ENCODE measurements at regions not wholly inside any gene's neighbourhood (a gene's known extent, or its start where the extent isn't known, plus 50 kb on each side); places are given as distances from the start of the nearest gene placed in this dataset.

DNA sequence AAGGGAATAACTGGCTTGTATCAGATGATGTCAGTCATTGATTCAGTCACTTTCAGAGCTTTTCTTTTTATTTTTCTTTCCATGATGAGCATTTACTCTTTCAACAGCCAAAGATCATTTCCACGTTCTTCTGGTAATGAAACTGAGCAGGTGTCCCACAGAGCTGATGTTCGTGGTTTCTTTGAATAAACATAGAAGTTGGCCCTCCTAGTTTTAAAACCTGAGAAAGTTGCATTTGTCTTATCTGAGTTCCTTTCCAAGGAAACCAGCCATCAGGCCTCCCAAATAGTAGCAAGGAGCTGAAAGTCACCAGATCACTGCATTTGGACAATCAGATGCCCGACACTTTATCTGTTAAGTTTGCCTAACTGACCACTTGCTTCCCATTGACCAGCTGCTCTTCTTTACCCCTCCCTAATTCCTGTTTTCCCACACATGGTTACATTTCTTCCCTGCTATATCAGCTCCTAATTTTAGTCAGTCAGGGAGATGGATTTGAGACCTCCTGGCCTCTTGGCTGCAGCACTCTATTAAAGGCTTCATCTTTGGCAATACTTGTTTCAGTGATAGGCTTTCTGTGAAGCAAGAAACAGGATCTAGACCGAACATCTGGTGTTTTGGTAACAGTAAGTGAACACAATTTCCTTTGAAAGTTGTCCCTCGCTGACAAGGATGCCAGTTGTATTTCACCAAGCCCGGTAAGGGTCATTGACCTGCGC is 420.8 kb downstream of the CHSY3 start:
- no peaks in the 10 kb centered on the region for H3K79me1 ChIP-seq (ENCODE audit: low read depth, low read length)
- TF ChIP-seq RFX5 (IDR thresholded peaks at IDR 0.05; ENCODE audit: borderline replicate concordance, low read depth, low read length) (no peak), CBX5 (IDR thresholded peaks at IDR 0.05; ENCODE audit: low read depth, low read length) (no peak), ASH2L (IDR thresholded peaks at IDR 0.05; ENCODE audit: low read length) (no peak), CEBPB (IDR thresholded peaks at IDR 0.05; ENCODE audit: low read depth, low read length) (no peak), GTF2F1 (IDR thresholded peaks at IDR 0.05; ENCODE audit: borderline replicate concordance, low read depth, low read length) (no peak), NRF1 (IDR thresholded peaks at IDR 0.05; ENCODE audit: low read depth, low read length) (no peak), HDAC2 (IDR thresholded peaks at IDR 0.05; ENCODE audit: borderline replicate concordance in 1 of 2, low read depth in 2 of 2, low read length in 2 of 2) (no peak), SAP30 (IDR thresholded peaks at IDR 0.05; ENCODE audit: insufficient read depth, insufficient replicate concordance, low read length) (no peak), KDM4A (IDR thresholded peaks at IDR 0.05; ENCODE audit: low read depth, low read length, severe bottlenecking) (no peak), GABPA (IDR thresholded peaks at IDR 0.05; ENCODE audit: borderline replicate concordance, insufficient read depth, low read length) (no peak), TAF7 (optimal IDR thresholded peaks at IDR 0.05; ENCODE audit: borderline replicate concordance, low read depth, low read length) (no peak)
- TF ChIP-seq, protein P1, sequence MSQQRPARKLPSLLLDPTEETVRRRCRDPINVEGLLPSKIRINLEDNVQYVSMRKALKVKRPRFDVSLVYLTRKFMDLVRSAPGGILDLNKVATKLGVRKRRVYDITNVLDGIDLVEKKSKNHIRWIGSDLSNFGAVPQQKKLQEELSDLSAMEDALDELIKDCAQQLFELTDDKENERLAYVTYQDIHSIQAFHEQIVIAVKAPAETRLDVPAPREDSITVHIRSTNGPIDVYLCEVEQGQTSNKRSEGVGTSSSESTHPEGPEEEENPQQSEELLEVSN (IDR thresholded peaks at IDR 0.05), result no peak

More for the DNA sequence above, 420.8 kb downstream of the CHSY3 start:
- no peak overlapping the region for H2BK120ac ChIP-seq (replicated peaks; ENCODE audit: low read depth, low read length)
- no peak overlapping the region for H3K23ac ChIP-seq (ENCODE audit: insufficient read length)
- H4K20me1 ChIP-seq (replicated peaks in 1 of 2; ENCODE audit: control insufficient read depth in 1 of 2, insufficient read depth in 2 of 2, low read length in 2 of 2), result no peaks in the 10 kb centered on the region
- H3K56ac ChIP-seq (replicated peaks; ENCODE audit: insufficient read length, low read depth, low read length), result no peak overlapping the region
- no peaks in the 10 kb centered on the region for H3K23me2 ChIP-seq (ENCODE audit: low read depth, low read length)
- no peak overlapping the region for H2BK5ac ChIP-seq (ENCODE audit: low read depth, low read length)
- no peak overlapping the region for H4K91ac ChIP-seq (replicated peaks; ENCODE audit: insufficient read length, low read length)
- no peak for DNase-seq (ENCODE audit: low read depth in 1 of 2, low spot score in 2 of 2)
- no peak overlapping the region for H4K8ac ChIP-seq (ENCODE audit: extremely low read depth, insufficient read depth, low read length)
- no peak for FAIRE-seq
- H3K36me3 ChIP-seq (ENCODE audit: control insufficient read depth in 2 of 4, insufficient read depth in 4 of 4, low read length in 3 of 4), result no peaks in the 10 kb centered on the region
- no peaks in the 10 kb centered on the region for H3K79me2 ChIP-seq (ENCODE audit: control insufficient read depth in 1 of 2, insufficient read depth in 2 of 2, low read length in 2 of 2)
- no peak overlapping the region for H3K9ac ChIP-seq (replicated peaks in 1 of 4; ENCODE audit: extremely low read depth in 1 of 4, low read depth in 3 of 4, low read length in 3 of 4)
- WGBS, 2 experiments (ENCODE audit: extremely low coverage in 1 of 2, insufficient coverage in 1 of 2, insufficient read length in 1 of 2, insufficient replicate concordance in 2 of 2, low coverage in 1 of 2, low lambda C conversion rate in 2 of 2, missing lambda C conversion rate in 1 of 2), result 84% methylated on average over 7 of the region's 7 CpGs; no CpG with 5 or more reads in 1 of the 2 experiments
- no peak overlapping the region for H2BK12ac ChIP-seq (ENCODE audit: low read depth, low read length)
- no peaks in the 10 kb centered on the region for H3K4me1 ChIP-seq (replicated peaks in 1 of 4; ENCODE audit: control insufficient read depth in 3 of 4, insufficient read depth in 4 of 4, low read length in 3 of 4)
- no peak overlapping the region for H2AK5ac ChIP-seq (ENCODE audit: low read depth, low read length)
- no peak overlapping the region for H2BK15ac ChIP-seq (ENCODE audit: low read length)
- no peak overlapping the region for H3K4ac ChIP-seq (replicated peaks; ENCODE audit: insufficient read length, low read depth, low read length)
- H2AFZ ChIP-seq (ENCODE audit: low read length), result no peak overlapping the region
- ChIA-PET CTCF (ENCODE audit: partially characterized antibody) (interaction anchor here (0.8 kb wide), 1 partner anchor 9 kb away, joined by 3 read pairs; no protein-coding TSS in a partner anchor), POLR2A (ENCODE audit: partially characterized antibody) (no interaction called here)
- H2BK20ac ChIP-seq (ENCODE audit: low read length), result no peak overlapping the region
- H3K14ac ChIP-seq (ENCODE audit: insufficient read length), result no peak overlapping the region
- no peaks in the 10 kb centered on the region for H3K27me3 ChIP-seq (replicated peaks in 1 of 4; ENCODE audit: control insufficient read depth in 3 of 4, extremely low read depth in 1 of 4, insufficient read depth in 3 of 4, low read length in 3 of 4)
- no peak overlapping the region for H3K18ac ChIP-seq (ENCODE audit: extremely low read depth, low read length)
- H3K4me3 ChIP-seq (ENCODE audit: extremely low read depth in 1 of 4, insufficient read depth in 2 of 4, low read depth in 3 of 4, low read length in 4 of 4), result no peak overlapping the region
- H3K9me3 ChIP-seq (ENCODE audit: insufficient read depth in 2 of 2, low read depth in 1 of 2, low read length in 1 of 2), result peaks cover 6 to 8% of the 10 kb centered on the region in 2 experiments
- no peak overlapping the region for H3K27ac ChIP-seq (ENCODE audit: low read depth, low read length)
- H3K4me2 ChIP-seq (ENCODE audit: insufficient read depth in 1 of 2, low read depth in 2 of 2, low read length in 2 of 2), result no peak overlapping the region
- no peak overlapping the region for H4K5ac ChIP-seq (ENCODE audit: insufficient read length, low read depth, low read length)

All from H1 (cell line).